Spleen (tissue), 11 donors: ENCODE measurements at regions not wholly inside any gene's neighbourhood (a gene's known extent, or its start where the extent isn't known, plus 50 kb on each side); places are given as distances from the start of the nearest gene placed in this dataset.
"Not testable (repeated sequence)": the region's sequence is repeated elsewhere in the genome, so short reads cannot be mapped to it uniquely, and the experiment has no call there.

Source experiments
- DNase-seq: peaks from one replicate; pipeline ENCODE4 v3.0.0-alpha.2; 2020
- H3K27ac ChIP-seq, 8 donors: fragments of 200-600 bp; sonication (generic) in 7 of 8; 1 replicate in 4 of 8; 2 replicates in 4 of 8; pipeline versions ENCODE4 v1.5.0 to v1.8.0; 2016 to 2021; ENCODE audit warnings: inconsistent platforms in 4 of 8, mild to moderate bottlenecking in 4 of 8, moderate library complexity in 1 of 8
- H3K27me3 ChIP-seq, 7 donors: fragments of 200-600 bp; sonication (generic) in 6 of 7; replicated peaks in 1 of 7; 1 replicate in 4 of 7; 2 replicates in 3 of 7; pipeline versions ENCODE4 v1.5.0 to v1.8.0; 2016 to 2021; ENCODE audit warnings: inconsistent platforms in 3 of 7, mild to moderate bottlenecking in 1 of 7
- H3K36me3 ChIP-seq, 6 donors: fragments of 200-600 bp; sonication (generic) in 5 of 6; 1 replicate in 4 of 6; 2 replicates in 2 of 6; pipeline versions ENCODE4 v1.5.0 to v1.8.0; 2016 to 2021; ENCODE audit warnings: inconsistent platforms in 2 of 6
- H3K4me1 ChIP-seq, 6 donors: fragments of 200-600 bp; sonication (generic) in 5 of 6; 1 replicate in 3 of 6; 2 replicates in 3 of 6; pipeline versions ENCODE4 v1.5.0 to v1.8.0; 2016 to 2021; ENCODE audit warnings: inconsistent platforms in 3 of 6
- H3K4me3 ChIP-seq, 8 donors: fragments of 200-600 bp; sonication (generic) in 7 of 8; 1 replicate in 4 of 8; 2 replicates in 4 of 8; pipeline versions ENCODE4 v1.5.0 to v1.8.0; 2016 to 2021; ENCODE audit warnings: inconsistent platforms in 4 of 8, mild to moderate bottlenecking in 4 of 8, moderate library complexity in 2 of 8
- H3K9me3 ChIP-seq, 8 donors: fragments of 200-600 bp; sonication (generic) in 7 of 8; 1 replicate in 4 of 8; 2 replicates in 4 of 8; pipeline versions ENCODE4 v1.5.0 to v1.8.0; 2016 to 2021; ENCODE audit warnings: inconsistent platforms in 4 of 8
- POLR2A ChIP-seq, 3 donors: fragments of 450-650 bp; IDR thresholded peaks; one replicate each; pipeline ENCODE4 v1.5.1; 2017; ENCODE audit warnings: antibody characterized with exemption in 3 of 3, mild to moderate bottlenecking in 1 of 3
- POLR2AphosphoS5 ChIP-seq, 3 donors: sonication (generic); formaldehyde crosslinking; IDR thresholded peaks; one replicate each; pipeline ENCODE4 v1.5.1; 2017; ENCODE audit warnings: antibody characterized with exemption in 3 of 3
- WGBS, 5 donors: extraction: QIAGEN DNeasy Blood & Tissue Kit in 3 of 5; methylation state at CpG; one replicate each; pipeline versions ENCODE4 v1.1.5 to v1.1.7; 2013 to 2018; 5-methylcytosine and 5-hydroxymethylcytosine counted together
- intact Hi-C: fragments of 100-400 bp; cut with DNase I; formaldehyde crosslinking; loops from one replicate; pipeline ENCODE4 v1.15.0; 2023; ENCODE audit warnings: low total_unique reads
- TF ChIP-seq, protein P1 (sequence below), 11 experiments: fragments of 200-600 bp in 7 of 11; fragments of 450-650 bp in 4 of 11; sonication (generic) in 4 of 11; IDR thresholded peaks in 8 of 11; conservative IDR thresholded peaks in 3 of 11; 1 replicate in 7 of 11; 2 replicates in 4 of 11; pipeline versions ENCODE4 v1.4.0 to v1.8.0; 2016 to 2021; ENCODE audit warnings: antibody characterized with exemption in 11 of 11, inconsistent platforms in 4 of 11, mild to moderate bottlenecking in 1 of 11
- donor health status: healthy with polysubstance abuse.
- donor health status: DM: no; HTN: no; CAD: no; lungs with moderate emphysema.
- donor health status: DM: no; HTN: no; CAD: no.
- donor health status: Bipolar disorder and iron deficiency.
- donor health status: healthy.
- donor health status: DM: no; HTN: no; CAD: no.
- donor health status: DM: yes; HTN: yes; CAD: no.

- Histone ChIP-seq H3K9me3 (peaks cover 0 to 8% (median 0%) of the 10 kb centered on the region in 8 donors), H3K4me1 (no peaks in the 10 kb centered on the region), H3K27me3 (no peaks in the 10 kb centered on the region), H3K27ac (no peak overlapping the region), H3K36me3 (no peaks in the 10 kb centered on the region), H3K4me3 (no peak overlapping the region)
- TF ChIP-seq POLR2A (IDR thresholded peaks at IDR 0.05) (no peak), POLR2AphosphoS5 (IDR thresholded peaks at IDR 0.05) (no peak)
- TF ChIP-seq, protein P1, sequence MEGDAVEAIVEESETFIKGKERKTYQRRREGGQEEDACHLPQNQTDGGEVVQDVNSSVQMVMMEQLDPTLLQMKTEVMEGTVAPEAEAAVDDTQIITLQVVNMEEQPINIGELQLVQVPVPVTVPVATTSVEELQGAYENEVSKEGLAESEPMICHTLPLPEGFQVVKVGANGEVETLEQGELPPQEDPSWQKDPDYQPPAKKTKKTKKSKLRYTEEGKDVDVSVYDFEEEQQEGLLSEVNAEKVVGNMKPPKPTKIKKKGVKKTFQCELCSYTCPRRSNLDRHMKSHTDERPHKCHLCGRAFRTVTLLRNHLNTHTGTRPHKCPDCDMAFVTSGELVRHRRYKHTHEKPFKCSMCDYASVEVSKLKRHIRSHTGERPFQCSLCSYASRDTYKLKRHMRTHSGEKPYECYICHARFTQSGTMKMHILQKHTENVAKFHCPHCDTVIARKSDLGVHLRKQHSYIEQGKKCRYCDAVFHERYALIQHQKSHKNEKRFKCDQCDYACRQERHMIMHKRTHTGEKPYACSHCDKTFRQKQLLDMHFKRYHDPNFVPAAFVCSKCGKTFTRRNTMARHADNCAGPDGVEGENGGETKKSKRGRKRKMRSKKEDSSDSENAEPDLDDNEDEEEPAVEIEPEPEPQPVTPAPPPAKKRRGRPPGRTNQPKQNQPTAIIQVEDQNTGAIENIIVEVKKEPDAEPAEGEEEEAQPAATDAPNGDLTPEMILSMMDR (IDR thresholded peaks at IDR 0.05 in 8 of 11, conservative IDR thresholded peaks at IDR 0.05 in 3 of 11) = no peak
- no peak for DNase-seq
- 55 to 92% (median 68%) methylated on average over 2 of the region's 2 CpGs for WGBS, 5 donors
- intact Hi-C loops = no loop called here
Measured at GRCh38 chr11:90699791-90700400, 477.0 kb upstream of the CHORDC1 start.

DNA sequence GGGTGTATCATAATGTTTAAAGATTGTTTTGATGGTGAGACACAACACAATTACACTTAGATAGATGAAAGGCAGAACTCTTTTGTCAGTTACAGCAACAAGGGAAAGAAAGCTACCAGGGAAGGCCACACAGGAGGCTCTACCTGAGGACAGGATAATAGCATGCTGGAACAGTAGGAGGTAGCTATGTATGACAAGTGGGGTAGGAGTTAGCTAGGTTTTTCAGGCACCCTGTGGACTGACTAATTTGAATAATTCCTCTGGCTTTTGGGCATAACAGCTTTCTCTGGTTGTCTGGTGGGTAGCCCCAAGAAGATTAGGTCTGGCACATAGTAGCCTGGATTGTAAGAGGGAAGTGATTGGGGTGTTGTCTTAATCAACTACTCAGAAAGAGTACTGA lies 475.4 kb upstream of the CHORDC1 start:
- intact Hi-C loops = no loop called here
- TF ChIP-seq POLR2A (IDR thresholded peaks at IDR 0.05) (no peak), POLR2AphosphoS5 (IDR thresholded peaks at IDR 0.05) (no peak)
- TF ChIP-seq, protein P1 (IDR thresholded peaks at IDR 0.05 in 8 of 11, conservative IDR thresholded peaks at IDR 0.05 in 3 of 11) = no peak
- H3K27me3 ChIP-seq = no peaks in the 10 kb centered on the region
- peaks cover 0 to 15% (median 5%) of the 10 kb centered on the region in 8 donors for H3K9me3 ChIP-seq
- no peak for DNase-seq
- no peak overlapping the region for H3K27ac ChIP-seq
- H3K36me3 ChIP-seq = no peaks in the 10 kb centered on the region
- H3K4me3 ChIP-seq = no peak overlapping the region
- no peaks in the 10 kb centered on the region for H3K4me1 ChIP-seq

GRCh38 chr11:90675496-90675895 lies 452.6 kb upstream of the CHORDC1 start:
- H3K36me3 ChIP-seq, H3K27me3 ChIP-seq, H3K4me1 ChIP-seq, H3K4me3 ChIP-seq, H3K27ac ChIP-seq, intact Hi-C loops: not testable (repeated sequence)
- peak; percentile 56 for DNase-seq
- H3K9me3 ChIP-seq = peaks cover 0 to 18% (median 10%) of the 10 kb centered on the region in 8 donors
- WGBS, 5 donors = 63 to 95% (median 76%) methylated on average over 1 of the region's 1 CpG

GRCh38 chr11:90669094-90669493 lies 446.2 kb upstream of the CHORDC1 start:
- Histone ChIP-seq H3K27me3 (no peaks in the 10 kb centered on the region), H3K4me3 (no peak overlapping the region), H3K4me1 (no peaks in the 10 kb centered on the region), H3K9me3 (peaks cover 0 to 7% (median 0%) of the 10 kb centered on the region in 8 donors), H3K27ac (no peak overlapping the region), H3K36me3 (no peaks in the 10 kb centered on the region)
- DNase-seq = no peak
- TF ChIP-seq POLR2A (IDR thresholded peaks at IDR 0.05) (no peak), POLR2AphosphoS5 (IDR thresholded peaks at IDR 0.05) (no peak)
- TF ChIP-seq, protein P1 (IDR thresholded peaks at IDR 0.05 in 8 of 11, conservative IDR thresholded peaks at IDR 0.05 in 3 of 11) = no peak
- WGBS, 5 donors = 88 to 98% (median 97%) methylated on average over 2 of the region's 2 CpGs
- intact Hi-C loops = no loop called here

DNA sequence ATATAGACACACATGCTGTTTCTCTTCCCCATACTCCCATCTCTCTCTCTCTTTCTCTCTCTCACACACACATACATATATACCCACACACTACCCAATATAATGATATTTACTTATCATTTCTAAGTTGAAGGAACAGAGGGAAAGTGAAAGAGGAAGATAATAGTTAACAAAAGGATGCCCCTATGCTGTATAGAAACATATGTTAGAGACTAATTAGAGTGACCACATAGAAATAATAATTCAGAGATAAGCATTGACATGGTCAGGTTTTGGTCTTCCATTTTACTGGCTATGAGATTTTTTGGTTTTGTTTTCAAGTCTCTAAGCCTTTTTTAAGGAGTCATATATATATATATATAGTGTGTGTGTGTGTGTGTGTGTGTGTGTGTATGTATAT lies 445.7 kb upstream of the CHORDC1 start:
- Histone ChIP-seq H3K36me3 (no peaks in the 10 kb centered on the region), H3K27me3 (no peaks in the 10 kb centered on the region), H3K9me3 (peaks cover 0 to 7% (median 0%) of the 10 kb centered on the region in 8 donors), H3K4me1 (no peaks in the 10 kb centered on the region), H3K27ac (no peak overlapping the region), H3K4me3 (no peak overlapping the region)
- TF ChIP-seq POLR2A (IDR thresholded peaks at IDR 0.05) (no peak), POLR2AphosphoS5 (IDR thresholded peaks at IDR 0.05) (no peak)
- TF ChIP-seq, protein P1 (IDR thresholded peaks at IDR 0.05 in 8 of 11, conservative IDR thresholded peaks at IDR 0.05 in 3 of 11) = no peak
- no peak for DNase-seq
- intact Hi-C loops = no loop called here
